RWPE2 (cell line): ENCODE measurements at regions not wholly inside any gene's neighbourhood (a gene's known extent, or its start where the extent isn't known, plus 50 kb on each side); places are given as distances from the start of the nearest gene placed in this dataset.
A peak's percentile ranks its signal among the peaks of the same experiment; 100 is the strongest.

Experiments used
- ATAC-seq: fragments of 200-7000 bp; cut with Tn5 transposase; 3 replicates; pipeline ENCODE4 v1.9.1; 2021; ENCODE audit warnings: low read depth
- DNase-seq: peaks from one replicate; pipeline ENCODE4 v3.0.0-alpha.2; 2020; ENCODE audit warnings: low spot score
- H3K27ac ChIP-seq: fragments of 450-650 bp; 2 replicates; pipeline ENCODE4 v1.5.1; 2017; ENCODE audit warnings: mild to moderate bottlenecking; ENCODE audit not compliant: poor library complexity, severe bottlenecking
- H3K27me3 ChIP-seq: fragments of 250-450 bp; sonication (Bioruptor Pico); 2 replicates; pipeline ENCODE4 v1.5.1; 2021; ENCODE audit warnings: mild to moderate bottlenecking, moderate library complexity; ENCODE audit not compliant: insufficient read depth, poor library complexity, severe bottlenecking
- H3K36me3 ChIP-seq: fragments of 250-450 bp; sonication (Bioruptor Pico); 2 replicates; pipeline ENCODE4 v1.5.1; 2020; ENCODE audit warnings: low read depth, mild to moderate bottlenecking, moderate library complexity
- H3K4me1 ChIP-seq: fragments of 250-450 bp; sonication (Bioruptor Pico); 2 replicates; pipeline ENCODE4 v1.5.1; 2021; ENCODE audit warnings: mild to moderate bottlenecking, moderate library complexity; ENCODE audit not compliant: insufficient read depth, poor library complexity, severe bottlenecking
- H3K4me3 ChIP-seq: fragments of 250-450 bp; sonication (Bioruptor Pico); 2 replicates; pipeline ENCODE4 v1.5.1; 2021; ENCODE audit warnings: mild to moderate bottlenecking, moderate library complexity; ENCODE audit not compliant: severe bottlenecking
- H3K9me3 ChIP-seq: fragments of 250-450 bp; sonication (Bioruptor Pico); 2 replicates; pipeline ENCODE4 v1.5.1; 2021; ENCODE audit warnings: mild to moderate bottlenecking, moderate library complexity; ENCODE audit not compliant: severe bottlenecking
- TF ChIP-seq, protein P1 (sequence below): fragments of 450-650 bp; IDR thresholded peaks from one replicate; pipeline ENCODE4 v1.5.1; 2017; ENCODE audit warnings: mild to moderate bottlenecking, moderate library complexity; ENCODE audit not compliant: poor library complexity, severe bottlenecking

GRCh38 chr9:30943446-30944224, 1440.8 kb upstream of the ACO1 start:
- Histone ChIP-seq H3K27me3 (no peaks in the 10 kb centered on the region), H3K4me1 (no peaks in the 10 kb centered on the region), H3K4me3 (no peak overlapping the region), H3K36me3 (no peaks in the 10 kb centered on the region), H3K9me3 (no peaks in the 10 kb centered on the region), H3K27ac (no peak overlapping the region)
- ATAC-seq (no peak), DNase-seq (no peak)
- TF ChIP-seq, protein P1, sequence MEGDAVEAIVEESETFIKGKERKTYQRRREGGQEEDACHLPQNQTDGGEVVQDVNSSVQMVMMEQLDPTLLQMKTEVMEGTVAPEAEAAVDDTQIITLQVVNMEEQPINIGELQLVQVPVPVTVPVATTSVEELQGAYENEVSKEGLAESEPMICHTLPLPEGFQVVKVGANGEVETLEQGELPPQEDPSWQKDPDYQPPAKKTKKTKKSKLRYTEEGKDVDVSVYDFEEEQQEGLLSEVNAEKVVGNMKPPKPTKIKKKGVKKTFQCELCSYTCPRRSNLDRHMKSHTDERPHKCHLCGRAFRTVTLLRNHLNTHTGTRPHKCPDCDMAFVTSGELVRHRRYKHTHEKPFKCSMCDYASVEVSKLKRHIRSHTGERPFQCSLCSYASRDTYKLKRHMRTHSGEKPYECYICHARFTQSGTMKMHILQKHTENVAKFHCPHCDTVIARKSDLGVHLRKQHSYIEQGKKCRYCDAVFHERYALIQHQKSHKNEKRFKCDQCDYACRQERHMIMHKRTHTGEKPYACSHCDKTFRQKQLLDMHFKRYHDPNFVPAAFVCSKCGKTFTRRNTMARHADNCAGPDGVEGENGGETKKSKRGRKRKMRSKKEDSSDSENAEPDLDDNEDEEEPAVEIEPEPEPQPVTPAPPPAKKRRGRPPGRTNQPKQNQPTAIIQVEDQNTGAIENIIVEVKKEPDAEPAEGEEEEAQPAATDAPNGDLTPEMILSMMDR: no peak

DNA sequence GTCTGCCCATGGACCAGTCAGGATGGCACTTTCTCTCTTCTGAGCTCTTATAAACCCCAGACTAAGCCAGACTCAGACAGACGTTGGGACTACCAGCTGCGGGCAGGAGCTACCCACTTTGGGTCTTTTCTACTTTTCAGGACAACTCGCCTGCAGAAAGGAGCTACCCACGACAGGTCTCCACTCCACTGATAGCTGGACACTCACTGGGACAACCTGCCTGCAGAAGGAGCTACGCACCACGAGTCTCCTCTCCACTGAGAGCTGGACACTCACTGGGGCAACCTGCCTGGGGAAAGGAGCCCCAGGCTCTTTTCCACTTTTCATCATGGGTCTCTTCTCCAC, 1440.2 kb upstream of the ACO1 start:
- TF ChIP-seq, protein P1: no peak
- Histone ChIP-seq H3K9me3 (no peaks in the 10 kb centered on the region), H3K4me1 (no peaks in the 10 kb centered on the region), H3K27me3 (no peaks in the 10 kb centered on the region), H3K4me3 (no peak overlapping the region), H3K27ac (no peak overlapping the region), H3K36me3 (no peaks in the 10 kb centered on the region)
- ATAC-seq (no peak), DNase-seq (no peak)

- TF ChIP-seq, protein P1: no peak
- Histone ChIP-seq H3K27ac (no peak overlapping the region), H3K36me3 (no peaks in the 10 kb centered on the region), H3K4me3 (no peak overlapping the region), H3K9me3 (no peaks in the 10 kb centered on the region), H3K4me1 (no peaks in the 10 kb centered on the region), H3K27me3 (no peaks in the 10 kb centered on the region)
- ATAC-seq: no peak
- DNase-seq: no peak
Observed at GRCh38 chr9:30944741-30945280, 1439.6 kb upstream of the ACO1 start.

DNA sequence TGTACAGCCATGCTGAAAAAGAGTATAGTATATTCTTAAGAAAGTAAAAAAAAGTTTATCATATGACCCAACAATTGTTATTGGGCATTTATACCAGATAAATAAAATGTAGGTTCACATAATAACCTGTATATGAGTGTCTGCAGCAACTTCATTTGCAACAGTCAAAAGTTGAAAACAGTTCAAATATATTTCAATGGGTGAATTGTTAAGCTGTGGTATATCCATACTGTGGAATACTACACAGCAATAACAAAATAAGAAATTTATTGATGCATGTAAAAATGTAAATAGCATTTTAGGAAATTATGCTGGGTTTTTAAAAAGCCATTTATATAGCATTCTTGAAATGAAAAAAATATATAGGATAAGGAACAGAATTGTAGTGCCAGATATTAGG, 1420.1 kb upstream of the ACO1 start:
- no peaks in the 10 kb centered on the region for H3K4me1 ChIP-seq
- no peak overlapping the region for H3K4me3 ChIP-seq
- no peaks in the 10 kb centered on the region for H3K27me3 ChIP-seq
- ATAC-seq (no peak), DNase-seq (no peak)
- H3K9me3 ChIP-seq: no peaks in the 10 kb centered on the region
- TF ChIP-seq, protein P1: no peak
- H3K27ac ChIP-seq: no peak overlapping the region
- H3K36me3 ChIP-seq: no peaks in the 10 kb centered on the region

- H3K4me1 ChIP-seq: no peaks in the 10 kb centered on the region
- TF ChIP-seq, protein P1: peak; percentile 31
- DNase-seq: no peak
- no peaks in the 10 kb centered on the region for H3K9me3 ChIP-seq
- no peaks in the 10 kb centered on the region for H3K36me3 ChIP-seq
- peak; percentile 51; the same call in 2 of the 3 replicates for ATAC-seq
- no peaks in the 10 kb centered on the region for H3K27me3 ChIP-seq
- H3K27ac ChIP-seq: no peak overlapping the region
- no peak overlapping the region for H3K4me3 ChIP-seq
Observed at GRCh38 chr9:30967476-30967875, 1417.0 kb upstream of the ACO1 start.
